ENCODE measurements at regions not wholly inside any gene's neighbourhood (a gene's known extent, or its start where the extent isn't known, plus 50 kb on each side); places are given as distances from the start of the nearest gene placed in this dataset.

DNA sequence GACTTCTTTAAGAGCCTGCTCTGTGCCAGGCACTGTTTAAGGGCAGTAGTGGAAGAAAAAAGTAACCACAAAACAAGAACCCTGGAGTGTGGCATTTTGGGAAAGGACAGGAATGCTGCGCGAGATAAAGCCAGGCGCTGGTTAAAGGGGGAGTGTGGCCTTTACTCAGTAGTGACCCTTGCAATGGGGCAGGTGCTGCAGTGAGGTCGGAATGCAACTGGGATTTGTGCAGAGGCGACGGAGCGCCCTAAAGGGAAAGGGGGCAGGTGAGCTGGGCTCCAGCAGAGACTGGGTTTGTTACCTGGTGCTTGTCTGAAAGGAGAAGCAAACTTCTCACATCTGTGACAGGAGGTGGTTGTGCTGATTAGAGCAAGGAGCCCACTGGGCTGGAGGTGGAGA, 263.6 kb downstream of the ACTR3B start:
- DNase-seq, result no peak
- H3K27ac ChIP-seq, result no peak overlapping the region
- H3K4me3 ChIP-seq (replicated peaks in 1 of 3), result no peak overlapping the region
- 78 to 85% methylated on average over 7 of the region's 7 CpGs for WGBS, 2 donors
- intact Hi-C loops (cut with DNase I), result no loop called here
- no peaks in the 10 kb centered on the region for H3K36me3 ChIP-seq
- no peaks in the 10 kb centered on the region for H3K9me3 ChIP-seq
- H3K27me3 ChIP-seq, result no peaks in the 10 kb centered on the region
- no peaks in the 10 kb centered on the region for H3K4me1 ChIP-seq
- TF ChIP-seq, protein P1, sequence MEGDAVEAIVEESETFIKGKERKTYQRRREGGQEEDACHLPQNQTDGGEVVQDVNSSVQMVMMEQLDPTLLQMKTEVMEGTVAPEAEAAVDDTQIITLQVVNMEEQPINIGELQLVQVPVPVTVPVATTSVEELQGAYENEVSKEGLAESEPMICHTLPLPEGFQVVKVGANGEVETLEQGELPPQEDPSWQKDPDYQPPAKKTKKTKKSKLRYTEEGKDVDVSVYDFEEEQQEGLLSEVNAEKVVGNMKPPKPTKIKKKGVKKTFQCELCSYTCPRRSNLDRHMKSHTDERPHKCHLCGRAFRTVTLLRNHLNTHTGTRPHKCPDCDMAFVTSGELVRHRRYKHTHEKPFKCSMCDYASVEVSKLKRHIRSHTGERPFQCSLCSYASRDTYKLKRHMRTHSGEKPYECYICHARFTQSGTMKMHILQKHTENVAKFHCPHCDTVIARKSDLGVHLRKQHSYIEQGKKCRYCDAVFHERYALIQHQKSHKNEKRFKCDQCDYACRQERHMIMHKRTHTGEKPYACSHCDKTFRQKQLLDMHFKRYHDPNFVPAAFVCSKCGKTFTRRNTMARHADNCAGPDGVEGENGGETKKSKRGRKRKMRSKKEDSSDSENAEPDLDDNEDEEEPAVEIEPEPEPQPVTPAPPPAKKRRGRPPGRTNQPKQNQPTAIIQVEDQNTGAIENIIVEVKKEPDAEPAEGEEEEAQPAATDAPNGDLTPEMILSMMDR (IDR thresholded peaks at IDR 0.05), result no peak
- TF ChIP-seq POLR2A (IDR thresholded peaks at IDR 0.05), result no peak

DNA sequence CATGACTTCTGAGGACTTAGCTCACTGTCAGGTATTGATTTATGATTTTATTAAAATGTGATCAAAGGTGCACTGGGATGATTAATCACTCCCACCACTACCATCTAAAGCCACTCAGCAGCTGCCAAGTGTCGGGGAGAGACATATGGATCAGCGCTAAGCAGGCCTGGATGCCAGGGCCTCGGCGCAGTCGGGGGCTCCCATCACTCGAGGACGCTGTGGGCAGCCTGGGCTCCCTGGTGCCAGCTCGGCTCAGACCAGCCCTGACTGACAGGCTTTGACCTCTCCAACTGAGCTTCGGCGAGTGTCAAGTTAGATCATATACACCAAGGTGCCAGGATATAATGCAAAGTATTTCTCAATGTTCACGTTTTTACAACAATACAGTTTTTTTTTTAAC, 267.7 kb downstream of the ACTR3B start:
- 85 to 88% methylated on average over 11 of the region's 11 CpGs for WGBS, 2 donors
- H3K36me3 ChIP-seq, result no peaks in the 10 kb centered on the region
- intact Hi-C loops (cut with DNase I), result no loop called here

GRCh38 chr7:153027904-153028303, 268.4 kb downstream of the ACTR3B start:
- Histone ChIP-seq H3K4me1 (no peaks in the 10 kb centered on the region), H3K27ac (no peak overlapping the region), H3K9me3 (no peaks in the 10 kb centered on the region), H3K4me3 (replicated peaks in 1 of 3) (no peak overlapping the region), H3K36me3 (no peaks in the 10 kb centered on the region), H3K27me3 (no peaks in the 10 kb centered on the region)
- intact Hi-C loops (cut with DNase I), result no loop called here
- 89 to 93% methylated on average over 13 of the region's 13 CpGs for WGBS, 2 donors
- no peak for DNase-seq
- TF ChIP-seq POLR2A (IDR thresholded peaks at IDR 0.05), result no peak
- TF ChIP-seq, protein P1 (IDR thresholded peaks at IDR 0.05), result no peak

More for the DNA sequence above, 267.7 kb downstream of the ACTR3B start:
- H3K27ac ChIP-seq, result no peak overlapping the region
- H3K27me3 ChIP-seq, result no peaks in the 10 kb centered on the region
- H3K4me1 ChIP-seq, result no peaks in the 10 kb centered on the region
- no peak for DNase-seq
- no peaks in the 10 kb centered on the region for H3K9me3 ChIP-seq
- TF ChIP-seq, protein P1 (IDR thresholded peaks at IDR 0.05), result no peak
- no peak for TF ChIP-seq POLR2A (IDR thresholded peaks at IDR 0.05)
- H3K4me3 ChIP-seq (replicated peaks in 1 of 3), result no peak overlapping the region

DNA sequence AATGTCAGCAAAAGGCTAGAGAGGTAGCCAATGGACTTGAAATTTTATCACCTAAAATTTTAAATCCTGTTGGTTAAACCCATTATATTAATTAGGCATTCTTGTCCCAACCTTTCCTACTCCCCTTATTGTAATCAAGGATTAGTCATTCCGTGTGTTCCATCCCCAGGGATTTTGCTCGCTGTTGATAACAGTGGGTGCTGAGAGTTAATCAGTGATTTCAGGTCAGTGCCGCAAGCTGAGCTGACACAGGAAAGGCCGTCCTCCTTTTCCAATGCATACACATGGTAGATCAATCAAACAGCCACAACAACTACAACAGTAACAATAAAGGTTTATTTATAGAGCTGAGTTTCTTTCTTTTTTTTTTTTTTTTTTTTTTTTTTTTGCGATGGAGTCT, 271.4 kb downstream of the ACTR3B start:
- WGBS, 2 donors, result 72 to 79% methylated on average over 5 of the region's 5 CpGs
- Histone ChIP-seq H3K27ac (no peak overlapping the region), H3K36me3 (no peaks in the 10 kb centered on the region), H3K4me3 (replicated peaks in 1 of 3) (no peak overlapping the region), H3K27me3 (no peaks in the 10 kb centered on the region), H3K9me3 (no peaks in the 10 kb centered on the region), H3K4me1 (no peaks in the 10 kb centered on the region)
- intact Hi-C loops (cut with DNase I), result no loop called here
- TF ChIP-seq POLR2A (IDR thresholded peaks at IDR 0.05), result no peak
- TF ChIP-seq, protein P1 (IDR thresholded peaks at IDR 0.05), result no peak
- no peak for DNase-seq

DNA sequence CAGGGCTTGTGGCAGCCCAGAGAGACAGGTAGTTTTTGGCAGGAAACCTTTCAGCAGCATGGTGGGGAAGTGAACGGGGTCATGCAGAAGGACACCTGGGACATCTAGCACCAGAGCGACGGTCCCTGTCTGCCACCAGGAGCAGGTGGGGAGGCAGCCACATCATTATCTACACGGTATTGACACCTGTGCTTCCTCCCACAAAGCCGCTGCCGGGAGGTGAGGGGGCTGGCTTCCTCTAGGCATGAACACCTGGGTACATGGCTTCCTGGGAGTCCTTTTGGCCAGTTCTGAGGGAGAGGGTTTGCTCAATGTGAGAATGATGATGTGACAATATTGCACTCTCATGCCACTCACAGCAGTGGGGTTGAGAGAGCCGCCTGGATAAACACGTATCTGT, 275.2 kb downstream of the ACTR3B start:
- no peak for TF ChIP-seq POLR2A (IDR thresholded peaks at IDR 0.05)
- TF ChIP-seq, protein P1 (IDR thresholded peaks at IDR 0.05), result no peak
- H3K27me3 ChIP-seq, result no peaks in the 10 kb centered on the region
- H3K4me1 ChIP-seq, result no peaks in the 10 kb centered on the region
- H3K36me3 ChIP-seq, result no peaks in the 10 kb centered on the region
- intact Hi-C loops (cut with DNase I), result no loop called here
- no peak overlapping the region for H3K4me3 ChIP-seq (replicated peaks in 1 of 3)
- WGBS, 2 donors, result 76 to 78% methylated on average over 8 of the region's 8 CpGs
- H3K9me3 ChIP-seq, result no peaks in the 10 kb centered on the region
- H3K27ac ChIP-seq, result no peak overlapping the region
- DNase-seq, result no peak

All from thyroid gland (tissue), 4 donors.